ENCODE measurements at regions not wholly inside any gene's neighbourhood (a gene's known extent, or its start where the extent isn't known, plus 50 kb on each side); places are given as distances from the start of the nearest gene placed in this dataset.
"Not testable (repeated sequence)": the region's sequence is repeated elsewhere in the genome, so short reads cannot be mapped to it uniquely, and the experiment has no call there.

DNA sequence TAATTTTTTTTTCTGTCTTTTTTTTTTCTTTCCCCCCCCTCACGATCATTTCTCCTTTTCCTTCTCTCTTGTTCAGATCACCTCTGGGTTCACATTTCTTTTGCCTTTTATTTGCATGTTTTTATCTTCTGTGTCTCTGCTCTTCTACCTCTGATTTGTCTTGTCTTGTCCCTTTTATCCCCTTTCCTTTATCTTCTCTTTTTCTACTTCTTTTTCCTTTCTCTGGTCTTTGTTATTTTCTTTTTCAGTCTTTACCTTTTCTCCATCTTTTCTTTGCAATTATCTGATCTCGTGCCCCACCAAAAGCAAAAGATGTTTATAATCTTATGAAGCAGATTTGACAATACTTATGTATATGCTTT lies 77.8 kb upstream of the RAP1B start:
- H3K36me3 Mint-ChIP-seq: no peaks in the 10 kb centered on the region
- H3K4me1 Mint-ChIP-seq: peaks cover 0 to 3% of the 10 kb centered on the region in 2 donors
- H3K4me3 Mint-ChIP-seq: no peak overlapping the region
- DNase-seq (no peak), ATAC-seq (replicated peaks) (no peak)
- no peak overlapping the region for H3K27ac Mint-ChIP-seq
- H3K9me3 Mint-ChIP-seq: no peaks in the 10 kb centered on the region
- H3K27me3 Mint-ChIP-seq: no peaks in the 10 kb centered on the region

DNA sequence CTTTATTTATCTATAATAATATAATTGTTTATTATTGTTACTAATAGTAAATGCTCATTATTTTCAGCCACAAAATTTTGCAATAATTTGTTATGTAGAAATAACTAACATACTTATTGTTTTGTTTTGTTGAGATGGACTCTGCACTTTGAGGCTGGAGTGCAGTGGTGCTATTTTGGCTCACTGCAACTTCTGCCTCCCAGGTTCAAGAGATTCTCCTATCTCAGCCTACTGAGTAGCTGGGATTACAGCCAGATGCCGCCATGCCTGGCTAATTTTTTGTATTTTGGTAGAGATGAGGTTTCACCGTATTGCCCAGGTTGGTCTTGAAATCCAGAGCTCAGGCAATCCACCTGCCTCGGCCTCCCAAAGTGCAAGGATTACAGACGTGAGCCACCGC lies 76.6 kb upstream of the RAP1B start:
- Mint-ChIP-seq H3K36me3 (no peaks in the 10 kb centered on the region), H3K27ac (no peak overlapping the region), H3K4me3 (no peak overlapping the region), H3K9me3 (no peaks in the 10 kb centered on the region), H3K27me3 (no peaks in the 10 kb centered on the region), H3K4me1 (peaks cover 3 to 5% of the 10 kb centered on the region in 2 donors)
- no peak for ATAC-seq (replicated peaks)
- no peak for DNase-seq

DNA sequence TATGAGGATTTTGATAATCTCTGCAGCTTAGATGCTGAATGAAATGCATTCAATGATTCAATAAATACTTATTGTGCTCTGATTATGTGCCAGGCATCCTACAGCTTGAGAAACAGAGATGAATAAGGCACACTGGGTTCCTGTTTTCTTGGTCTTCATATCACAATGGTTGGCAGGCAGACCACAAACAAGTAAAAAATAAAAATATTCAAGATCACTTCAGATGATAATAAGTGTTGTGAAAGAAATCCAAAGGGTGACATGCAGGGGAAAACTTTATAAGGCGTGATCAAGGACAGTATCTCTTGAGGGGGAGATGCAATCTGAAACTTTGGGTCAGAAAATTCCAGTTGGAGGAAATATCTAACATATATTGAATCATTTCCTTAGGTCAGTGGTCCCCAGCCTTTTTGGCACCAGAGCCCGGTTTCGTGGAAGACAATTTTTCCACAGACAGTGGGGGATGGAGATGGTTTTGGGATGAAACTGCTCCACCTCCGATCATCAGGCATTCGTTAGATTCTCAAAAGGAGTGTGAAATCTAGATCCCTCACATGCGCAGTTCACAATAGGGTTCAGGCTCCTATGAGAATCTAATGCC lies 73.7 kb upstream of the RAP1B start:
- H3K4me3 Mint-ChIP-seq: no peak overlapping the region
- ATAC-seq (replicated peaks): no peak
- no peaks in the 10 kb centered on the region for H3K27me3 Mint-ChIP-seq
- peaks cover 7 to 21% of the 10 kb centered on the region in 2 donors for H3K4me1 Mint-ChIP-seq
- H3K27ac Mint-ChIP-seq: no peak overlapping the region
- H3K36me3 Mint-ChIP-seq: peaks cover 0 to 7% of the 10 kb centered on the region in 2 donors
- H3K9me3 Mint-ChIP-seq: peaks cover 5 to 9% of the 10 kb centered on the region in 2 donors
- no peak for DNase-seq

DNA sequence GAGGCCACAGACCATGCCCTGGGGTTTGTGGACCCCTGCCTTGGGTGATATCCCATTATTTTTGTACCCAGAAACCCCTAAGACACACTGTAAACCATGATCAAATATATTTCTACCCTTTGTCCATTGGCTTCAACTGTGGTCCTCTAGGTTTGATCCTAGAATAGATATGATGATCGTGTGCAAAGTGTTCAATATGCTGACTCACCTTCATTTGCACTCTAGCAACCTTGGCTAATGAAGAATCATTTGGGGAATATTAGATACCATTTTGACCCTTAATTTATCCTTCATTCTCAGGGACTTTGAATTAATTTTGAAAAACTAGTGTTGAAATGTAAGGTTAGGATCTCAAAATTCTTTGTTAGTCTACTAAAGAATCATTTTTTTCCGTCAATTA lies 73.1 kb upstream of the RAP1B start:
- Mint-ChIP-seq H3K4me1 (peaks cover 7 to 21% of the 10 kb centered on the region in 2 donors), H3K27me3 (no peaks in the 10 kb centered on the region), H3K4me3 (no peak overlapping the region), H3K36me3 (peaks cover 0 to 7% of the 10 kb centered on the region in 2 donors), H3K9me3 (peaks cover 5 to 9% of the 10 kb centered on the region in 2 donors), H3K27ac (no peak overlapping the region)
- DNase-seq (no peak), ATAC-seq (replicated peaks) (no peak)

DNA sequence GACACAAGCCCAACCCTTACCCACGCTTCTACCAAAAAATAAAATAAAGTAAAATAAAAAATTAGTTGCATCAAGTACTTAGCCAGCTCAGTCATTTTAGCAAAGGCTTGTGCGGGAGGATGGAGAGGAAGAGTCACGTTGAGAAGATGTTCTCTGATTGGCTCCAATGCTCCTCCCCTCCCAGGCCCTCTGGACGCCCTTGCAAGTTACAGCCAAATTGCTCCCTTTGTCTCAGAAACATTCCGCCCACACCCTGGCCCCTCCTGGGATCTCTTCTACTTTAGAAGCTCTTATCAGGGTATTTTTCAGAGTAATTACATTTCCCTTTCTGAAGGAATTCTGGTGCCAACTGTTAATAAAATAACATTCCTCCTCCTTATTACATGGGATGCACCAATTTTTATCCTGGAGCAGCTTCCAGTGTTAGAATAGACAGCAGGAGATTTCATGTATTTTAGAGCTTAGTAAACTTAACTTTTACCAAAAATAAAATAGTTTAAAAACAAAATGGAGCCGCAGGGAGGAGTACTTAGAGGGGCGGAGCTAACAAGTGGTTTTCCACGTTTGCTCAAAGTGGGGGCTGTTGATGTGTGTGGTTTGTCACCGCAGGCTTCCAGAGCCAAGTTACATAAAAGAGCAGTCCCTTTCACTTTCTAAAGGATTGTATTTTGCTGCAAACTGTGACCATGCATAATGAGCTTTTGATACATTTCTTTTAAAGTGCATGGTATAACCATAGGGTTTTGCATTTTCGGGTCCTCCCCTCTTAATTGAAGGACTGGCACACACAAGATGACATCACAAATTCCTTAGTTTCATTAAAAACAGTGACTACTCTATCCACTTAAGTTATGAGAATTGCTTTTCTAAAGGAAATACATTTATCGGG lies 71.7 kb upstream of the RAP1B start:
- Mint-ChIP-seq H3K4me1 (peaks cover 4 to 21% of the 10 kb centered on the region in 2 donors), H3K27me3 (no peaks in the 10 kb centered on the region), H3K9me3 (peaks cover 5 to 9% of the 10 kb centered on the region in 2 donors), H3K4me3 (peak overlapping the region in 1 of 2 donors; percentile 11), H3K27ac (no peak overlapping the region), H3K36me3 (peaks cover 0 to 7% of the 10 kb centered on the region in 2 donors)
- ATAC-seq (replicated peaks) (peak; percentile 81 to 86), DNase-seq (peak; percentile 15)

DNA sequence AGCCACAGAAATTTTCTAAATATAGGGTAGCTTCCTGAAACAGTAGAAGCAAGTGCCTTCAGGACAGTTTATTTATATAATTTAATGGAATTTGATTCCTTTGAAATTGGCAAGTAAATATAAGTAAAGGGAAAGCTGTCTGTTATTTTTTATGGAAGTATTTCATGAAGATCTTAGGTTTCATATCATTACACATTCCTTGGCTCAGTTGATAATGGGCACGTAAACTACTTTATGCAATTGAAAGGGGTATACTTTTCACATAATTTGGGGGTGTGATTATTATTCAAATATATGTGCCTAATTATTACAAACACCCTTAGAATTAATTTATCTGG lies 71.1 kb upstream of the RAP1B start:
- H3K4me3 Mint-ChIP-seq: no peak overlapping the region
- H3K9me3 Mint-ChIP-seq: peaks cover 5 to 9% of the 10 kb centered on the region in 2 donors
- H3K4me1 Mint-ChIP-seq: peaks cover 4 to 21% of the 10 kb centered on the region in 2 donors
- ATAC-seq (replicated peaks) (no peak), DNase-seq (no peak)
- peaks cover 0 to 7% of the 10 kb centered on the region in 2 donors for H3K36me3 Mint-ChIP-seq
- no peaks in the 10 kb centered on the region for H3K27me3 Mint-ChIP-seq
- no peak overlapping the region for H3K27ac Mint-ChIP-seq

DNA sequence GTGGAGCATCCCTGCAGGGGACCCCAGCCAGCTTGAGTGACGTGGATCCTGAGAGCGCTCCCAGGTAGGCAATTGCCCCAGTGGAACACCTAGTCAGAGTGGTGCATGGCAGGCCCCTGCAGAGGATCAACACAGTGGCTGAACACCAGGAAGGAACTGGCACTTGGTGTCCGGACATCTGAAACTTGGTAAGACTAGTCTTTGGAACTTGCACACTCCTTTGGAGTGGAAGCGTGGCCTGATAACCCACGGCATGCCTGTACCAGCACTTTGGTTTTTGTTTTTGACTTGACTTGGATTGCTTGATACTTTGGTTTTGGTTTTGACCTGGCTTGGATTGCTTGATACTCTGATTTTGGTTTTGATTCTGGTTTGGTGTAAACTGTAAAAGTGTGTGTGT lies 69.9 kb upstream of the RAP1B start:
- peaks cover 4 to 21% of the 10 kb centered on the region in 2 donors for H3K4me1 Mint-ChIP-seq
- not testable (repeated sequence) for DNase-seq

DNA sequence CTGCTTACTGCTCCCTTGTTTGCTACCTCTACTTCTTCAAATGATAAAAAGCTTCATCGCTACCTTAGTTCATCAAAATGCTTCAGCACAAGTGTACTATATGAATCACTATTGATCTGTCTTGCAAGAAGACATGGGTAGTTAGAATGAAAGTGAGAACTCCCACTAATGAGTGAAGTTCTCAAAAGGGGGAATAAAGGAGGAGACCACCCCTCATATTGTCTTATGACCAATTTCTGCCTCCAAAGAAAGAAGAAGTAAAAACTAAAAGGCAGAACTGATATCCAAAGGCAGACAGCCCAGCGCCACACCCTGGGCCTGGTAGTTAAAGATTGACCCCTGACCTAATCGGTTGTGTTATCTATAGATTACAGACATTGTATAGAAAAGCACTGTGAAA lies 63.4 kb upstream of the RAP1B start:
- H3K27ac Mint-ChIP-seq; H3K27me3 Mint-ChIP-seq; H3K36me3 Mint-ChIP-seq; H3K4me3 Mint-ChIP-seq; ATAC-seq (replicated peaks); DNase-seq; H3K4me1 Mint-ChIP-seq: not testable (repeated sequence)
- peaks cover 12 to 13% of the 10 kb centered on the region in 2 donors for H3K9me3 Mint-ChIP-seq

More for the DNA sequence above, 69.9 kb upstream of the RAP1B start:
- not testable (repeated sequence) for H3K4me3 Mint-ChIP-seq; H3K9me3 Mint-ChIP-seq; ATAC-seq (replicated peaks); H3K27me3 Mint-ChIP-seq; H3K36me3 Mint-ChIP-seq; H3K27ac Mint-ChIP-seq

DNA sequence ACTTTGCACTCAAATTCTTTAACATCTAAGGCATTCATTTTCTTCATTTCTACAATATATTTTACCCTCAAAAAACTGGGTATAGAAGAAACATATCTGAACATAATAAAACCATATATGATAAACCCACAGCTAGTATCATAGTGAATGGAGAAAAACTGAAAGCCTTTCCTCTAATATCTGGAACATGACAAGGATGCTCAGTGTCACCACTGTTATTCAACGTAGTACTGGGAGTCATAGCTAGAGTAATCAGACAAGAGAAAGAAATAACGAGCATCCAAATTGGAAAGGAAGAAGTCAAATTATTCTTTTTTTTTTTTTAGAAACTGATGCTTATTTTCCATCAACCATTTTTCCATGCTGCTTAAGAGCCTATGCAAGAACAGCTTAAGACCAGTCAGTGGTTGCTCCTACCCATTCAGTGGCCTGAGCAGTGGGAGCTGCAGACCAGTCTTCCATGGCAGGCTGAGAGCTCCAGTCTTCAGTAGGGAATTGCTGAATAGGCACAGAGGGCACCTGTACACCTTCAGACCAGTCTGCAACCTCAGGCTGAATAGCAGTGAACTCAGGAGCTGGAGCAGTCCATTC lies 58.0 kb upstream of the RAP1B start:
- not testable (repeated sequence) for DNase-seq

DNA sequence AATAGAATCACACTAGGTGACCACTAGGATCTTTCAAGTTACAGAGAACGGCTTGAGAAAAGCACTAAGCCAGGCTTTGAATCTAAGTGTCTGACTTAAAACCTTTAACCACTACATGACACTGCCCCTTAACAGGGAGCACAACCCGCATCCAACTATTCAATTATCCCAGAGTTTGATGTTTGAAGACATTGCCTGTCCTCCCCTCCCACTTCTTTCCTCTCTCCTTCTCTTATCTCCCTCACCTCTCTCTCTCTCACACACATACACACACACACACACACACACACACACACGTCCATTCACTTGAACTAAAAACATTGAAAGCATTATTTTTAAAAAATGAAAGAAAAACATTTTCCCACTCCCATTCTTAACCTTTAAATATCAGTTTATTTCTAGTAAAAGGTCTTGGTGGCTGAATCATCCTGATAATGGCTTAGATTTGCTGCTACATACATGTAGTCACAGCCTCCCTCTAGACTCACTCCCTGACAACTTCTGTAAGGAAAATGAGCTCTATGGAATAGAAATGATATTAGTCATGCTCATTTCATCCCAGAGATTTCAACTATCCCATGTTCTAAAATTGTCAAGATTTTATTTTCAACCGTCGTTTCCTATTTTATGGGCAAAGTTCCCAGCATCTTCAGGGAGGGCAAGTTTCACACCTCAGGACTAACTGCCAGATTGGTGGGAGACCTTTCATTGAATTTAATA lies 53.5 kb upstream of the RAP1B start:
- peaks cover 5 to 7% of the 10 kb centered on the region in 2 donors for H3K4me1 Mint-ChIP-seq
- H3K27ac Mint-ChIP-seq: no peak overlapping the region
- ATAC-seq (replicated peaks): no peak
- no peak overlapping the region for H3K4me3 Mint-ChIP-seq
- no peak for DNase-seq
- H3K27me3 Mint-ChIP-seq: no peaks in the 10 kb centered on the region
- H3K36me3 Mint-ChIP-seq: no peaks in the 10 kb centered on the region
- no peaks in the 10 kb centered on the region for H3K9me3 Mint-ChIP-seq

More for the DNA sequence above, 58.0 kb upstream of the RAP1B start:
- not testable (repeated sequence) for H3K27me3 Mint-ChIP-seq; ATAC-seq (replicated peaks); H3K27ac Mint-ChIP-seq; H3K4me1 Mint-ChIP-seq; H3K4me3 Mint-ChIP-seq; H3K36me3 Mint-ChIP-seq
- H3K9me3 Mint-ChIP-seq: peaks cover 7 to 13% of the 10 kb centered on the region in 2 donors

DNA sequence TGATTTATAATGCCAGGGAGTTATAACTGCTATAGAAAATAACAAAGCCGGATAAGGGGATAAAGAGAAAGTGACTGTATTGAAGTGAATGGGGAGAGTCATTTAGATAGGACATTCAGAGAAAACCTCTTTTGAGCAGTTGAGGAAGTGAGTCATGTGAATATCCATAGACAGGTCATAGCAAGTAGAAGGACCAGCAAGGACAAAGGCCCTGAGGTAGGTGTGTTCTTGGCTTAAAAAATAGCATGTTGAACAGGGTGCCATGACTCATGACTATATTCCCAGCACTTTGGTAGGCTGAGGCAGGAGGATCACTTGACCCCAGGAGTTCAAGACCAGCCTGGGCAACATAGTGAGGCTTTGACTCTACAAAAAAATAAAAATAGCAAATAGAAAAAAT lies 51.5 kb upstream of the RAP1B start:
- Mint-ChIP-seq H3K4me3 (no peak overlapping the region), H3K27me3 (no peaks in the 10 kb centered on the region), H3K27ac (no peak overlapping the region), H3K4me1 (peaks cover 8 to 12% of the 10 kb centered on the region in 2 donors), H3K36me3 (no peaks in the 10 kb centered on the region), H3K9me3 (no peaks in the 10 kb centered on the region)
- peak; percentile 56 to 69 for ATAC-seq (replicated peaks)
- no peak for DNase-seq

DNA sequence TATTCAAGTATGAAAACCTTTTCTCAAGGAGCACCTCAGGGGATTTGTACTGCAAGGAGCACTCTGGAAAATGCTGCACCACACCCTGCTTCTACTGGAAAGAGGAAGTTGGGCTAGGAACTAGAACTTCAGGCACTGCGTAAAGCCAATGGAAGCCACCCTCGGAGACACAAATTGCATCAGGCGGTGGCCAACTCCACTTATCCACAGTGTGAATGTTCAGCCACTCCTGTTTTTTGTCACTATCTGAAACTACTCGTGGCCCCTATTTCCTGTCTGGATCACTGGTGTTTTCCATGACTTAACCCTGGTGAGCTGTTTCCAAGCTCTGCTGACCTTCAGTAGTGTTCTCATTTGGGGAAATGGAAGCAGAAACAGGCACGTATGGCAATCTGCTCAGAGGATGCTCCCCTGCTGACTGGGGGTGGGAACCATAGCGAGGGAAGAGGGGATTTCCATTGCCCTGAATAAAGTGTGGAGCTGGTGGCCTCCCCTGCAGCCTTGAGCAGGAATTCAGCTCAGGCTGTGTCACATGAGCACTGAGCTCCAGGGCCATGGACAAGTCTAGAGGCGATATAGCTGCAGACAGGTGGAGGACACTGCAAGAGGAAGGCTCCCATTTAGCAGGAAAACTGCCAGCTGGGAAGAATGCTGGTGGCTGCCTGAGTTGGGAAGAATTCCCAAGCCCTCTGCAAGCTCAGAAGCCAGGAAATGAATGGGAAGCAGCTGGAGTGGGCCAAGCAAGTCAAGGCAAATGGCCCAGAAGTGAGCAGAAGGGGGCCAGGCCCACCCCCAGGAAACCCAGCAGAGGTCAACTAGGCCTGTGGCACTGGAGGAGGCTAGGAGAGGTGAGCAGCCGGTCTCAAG lies 50.5 kb upstream of the RAP1B start:
- DNase-seq (no peak), ATAC-seq (replicated peaks) (peak; percentile 27 to 60)
- Mint-ChIP-seq H3K4me3 (no peak overlapping the region), H3K27me3 (no peaks in the 10 kb centered on the region), H3K4me1 (peaks cover 8 to 14% of the 10 kb centered on the region in 2 donors), H3K27ac (no peak overlapping the region), H3K9me3 (no peaks in the 10 kb centered on the region), H3K36me3 (no peaks in the 10 kb centered on the region)

DNA sequence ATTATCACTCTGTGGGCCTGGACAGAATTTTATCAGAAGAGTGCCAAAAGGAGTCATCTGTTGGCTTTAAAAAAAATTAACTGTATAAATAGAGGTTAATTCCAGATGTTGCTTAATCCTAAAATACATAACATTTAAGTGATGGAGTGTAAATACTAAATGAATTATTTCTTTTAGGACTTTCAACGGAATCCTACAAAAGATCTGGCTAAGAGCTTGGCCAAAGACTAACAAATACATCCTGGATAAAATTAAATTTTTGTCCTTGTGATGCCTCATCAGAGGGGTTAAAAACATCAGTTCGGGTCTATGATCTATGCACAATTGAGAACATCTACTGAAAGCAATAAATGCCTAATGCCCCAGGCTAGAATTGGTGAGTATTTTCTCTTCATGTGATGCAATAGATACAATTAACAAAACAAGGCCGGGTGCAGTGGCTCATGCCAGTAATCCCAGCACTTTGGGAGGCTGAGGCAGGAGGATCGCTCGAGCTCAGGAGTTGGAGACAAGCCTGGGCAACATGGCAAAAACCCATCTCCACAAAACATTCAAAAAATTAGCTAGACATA lies 49.8 kb upstream of the RAP1B start:
- H3K27me3 Mint-ChIP-seq: no peaks in the 10 kb centered on the region
- peaks cover 8 to 14% of the 10 kb centered on the region in 2 donors for H3K4me1 Mint-ChIP-seq
- H3K36me3 Mint-ChIP-seq: no peaks in the 10 kb centered on the region
- no peak overlapping the region for H3K27ac Mint-ChIP-seq
- DNase-seq (no peak), ATAC-seq (replicated peaks) (no peak)
- H3K4me3 Mint-ChIP-seq: no peak overlapping the region
- H3K9me3 Mint-ChIP-seq: no peaks in the 10 kb centered on the region
